ENCODE measurements at regions not wholly inside any gene's neighbourhood (a gene's known extent, or its start where the extent isn't known, plus 50 kb on each side); places are given as distances from the start of the nearest gene placed in this dataset.
"Not testable (repeated sequence)": the region's sequence is repeated elsewhere in the genome, so short reads cannot be mapped to it uniquely, and the experiment has no call there.

- no peak for DNase-seq
Measured at GRCh38 chr4:18666322-18666721, 644.8 kb upstream of the LCORL start.

- DNase-seq = no peak
Measured at GRCh38 chr4:18664171-18664570, 642.6 kb upstream of the LCORL start.

- no peak for DNase-seq
Measured at GRCh38 chr4:18645351-18645750, 623.8 kb upstream of the LCORL start.

GRCh38 chr4:18641334-18641733, 619.8 kb upstream of the LCORL start:
- DNase-seq = no peak

GRCh38 chr4:18638031-18638430, 616.5 kb upstream of the LCORL start:
- DNase-seq = no peak

- DNase-seq = no peak
Measured at GRCh38 chr4:18636001-18636585, 614.5 kb upstream of the LCORL start.

- DNase-seq = no peak
Measured at GRCh38 chr4:18635531-18635930, 614.0 kb upstream of the LCORL start.

GRCh38 chr4:18631586-18631985, 610.0 kb upstream of the LCORL start:
- no peak for DNase-seq

GRCh38 chr4:18630218-18631110, 608.9 kb upstream of the LCORL start:
- no peak for DNase-seq

GRCh38 chr4:18627447-18628005, 606.0 kb upstream of the LCORL start:
- DNase-seq = no peak

- DNase-seq = no peak
Measured at GRCh38 chr4:18626996-18627395, 605.4 kb upstream of the LCORL start.

GRCh38 chr4:18626366-18626765, 604.8 kb upstream of the LCORL start:
- DNase-seq = no peak

GRCh38 chr4:18621186-18621585, 599.6 kb upstream of the LCORL start:
- DNase-seq = no peak

GRCh38 chr4:18616720-18617119, 595.2 kb upstream of the LCORL start:
- DNase-seq = no peak

GRCh38 chr4:18611026-18611425, 589.5 kb upstream of the LCORL start:
- DNase-seq = no peak

GRCh38 chr4:18608908-18609533, 587.5 kb upstream of the LCORL start:
- DNase-seq = no peak

- not testable (repeated sequence) for DNase-seq
Measured at GRCh38 chr4:18602610-18603009, 581.1 kb upstream of the LCORL start.

GRCh38 chr4:18593297-18594002, 571.9 kb upstream of the LCORL start:
- DNase-seq = peak; percentile 74

GRCh38 chr4:18582841-18583240, 561.3 kb upstream of the LCORL start:
- DNase-seq = no peak

- DNase-seq = no peak
Measured at GRCh38 chr4:18578307-18578706, 556.8 kb upstream of the LCORL start.

GRCh38 chr4:18572481-18572880, 550.9 kb upstream of the LCORL start:
- no peak for DNase-seq

- peak; percentile 44 for DNase-seq
Measured at GRCh38 chr4:18571301-18571761, 549.8 kb upstream of the LCORL start.

All from renal pelvis (tissue), 1 donor.